ENCODE measurements at regions not wholly inside any gene's neighbourhood (a gene's known extent, or its start where the extent isn't known, plus 50 kb on each side); places are given as distances from the start of the nearest gene placed in this dataset.

DNA sequence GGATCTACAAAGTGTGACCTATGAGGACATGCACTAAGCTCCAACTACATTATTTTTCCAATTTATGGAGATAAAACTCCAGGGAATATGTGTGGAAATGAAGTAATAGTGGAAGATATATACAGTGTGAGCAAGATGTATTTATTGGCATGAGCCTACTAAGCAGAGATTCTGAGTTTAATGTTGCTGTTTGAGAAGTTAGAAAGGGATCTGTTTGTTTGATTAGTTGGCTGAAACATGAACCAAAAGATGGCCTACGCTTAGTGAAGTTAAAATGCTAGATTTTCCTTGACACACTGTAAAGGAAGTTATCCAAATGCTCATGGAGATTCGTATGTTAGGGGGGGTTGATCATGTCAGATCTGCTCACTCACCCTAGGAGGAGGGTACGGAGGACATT is 621.7 kb downstream of the TMEM182 start:
- TF ChIP-seq POLR2A (IDR thresholded peaks at IDR 0.05) (no peak), CTCF (IDR thresholded peaks at IDR 0.05) (no peak), POLR2AphosphoS5 (IDR thresholded peaks at IDR 0.05) (no peak)
